Astrocyte (in vitro differentiated cells and primary cell): ENCODE measurements at regions not wholly inside any gene's neighbourhood (a gene's known extent, or its start where the extent isn't known, plus 50 kb on each side); places are given as distances from the start of the nearest gene placed in this dataset.

Experiments used
- DNase-seq: peaks from one replicate; pipeline ENCODE4 v3.0.0-alpha.2; 2010; ENCODE audit warnings: low read depth
- FAIRE-seq: peaks from 2 replicates; lab custom pipeline; 2011; peaks lifted over from hg19 to GRCh38; lab: Jason Lieb, UNC
- H2AFZ ChIP-seq: 2 replicates; pipeline ENCODE4 v1.6.0; 2012; ENCODE audit warnings: low read depth, low read length, inconsistent platforms
- H3K27ac ChIP-seq: 2 replicates; pipeline ENCODE4 v1.5.1; 2011; ENCODE audit warnings: low read depth, low read length, inconsistent platforms
- H3K27me3 ChIP-seq: 2 replicates; pipeline ENCODE4 v1.6.0; 2011; ENCODE audit warnings: low read length, inconsistent platforms; ENCODE audit not compliant: insufficient read depth
- H3K36me3 ChIP-seq: 2 replicates; pipeline ENCODE4 v1.5.1; 2011; ENCODE audit warnings: low read length, inconsistent platforms; ENCODE audit not compliant: insufficient read depth
- H3K4me1 ChIP-seq: 2 replicates; pipeline ENCODE4 v1.5.1; 2011; ENCODE audit warnings: low read length, inconsistent platforms; ENCODE audit not compliant: insufficient read depth
- H3K4me2 ChIP-seq: 2 replicates; pipeline ENCODE4 v1.6.0; 2012; ENCODE audit warnings: low read length, inconsistent platforms
- H3K4me3 ChIP-seq: 2 replicates; pipeline ENCODE4 v1.5.1; 2011; ENCODE audit warnings: low read depth, mild to moderate bottlenecking, low read length, inconsistent platforms; ENCODE audit not compliant: insufficient read depth
- H3K79me2 ChIP-seq: 2 replicates; pipeline ENCODE4 v1.6.0; 2012; ENCODE audit warnings: mild to moderate bottlenecking, low read length, inconsistent platforms; ENCODE audit not compliant: insufficient read depth
- H3K9ac ChIP-seq: 2 replicates; pipeline ENCODE4 v1.6.0; 2012; ENCODE audit warnings: mild to moderate bottlenecking, low read length, inconsistent platforms
- H3K9me3 ChIP-seq: 2 replicates; pipeline ENCODE4 v1.5.1; 2012; ENCODE audit warnings: low read depth, mild to moderate bottlenecking, low read length, inconsistent platforms; ENCODE audit not compliant: insufficient read depth
- H4K20me1 ChIP-seq: 2 replicates; pipeline ENCODE4 v1.6.0; 2012; ENCODE audit warnings: low read length, inconsistent platforms; ENCODE audit not compliant: insufficient read depth
- H3K27ac Mint-ChIP-seq: one replicate; pipeline ENCODE4 v1.8.0; 2021; ENCODE audit warnings: mild to moderate bottlenecking, mixed read lengths; ENCODE audit not compliant: unreplicated experiment
- H3K27me3 Mint-ChIP-seq: one replicate; pipeline ENCODE4 v1.8.0; 2021; ENCODE audit warnings: low read depth, mixed read lengths; ENCODE audit not compliant: unreplicated experiment
- H3K36me3 Mint-ChIP-seq: one replicate; pipeline ENCODE4 v1.8.0; 2021; ENCODE audit warnings: low read depth, mixed read lengths; ENCODE audit not compliant: unreplicated experiment
- H3K4me1 Mint-ChIP-seq: one replicate; pipeline ENCODE4 v1.8.0; 2021; ENCODE audit warnings: low read depth, mixed read lengths; ENCODE audit not compliant: unreplicated experiment
- H3K4me3 Mint-ChIP-seq: one replicate; pipeline ENCODE4 v1.8.0; 2021; ENCODE audit warnings: mild to moderate bottlenecking, moderate library complexity, mixed read lengths; ENCODE audit not compliant: unreplicated experiment
- H3K9me3 Mint-ChIP-seq: one replicate; pipeline ENCODE4 v1.8.0; 2021; ENCODE audit warnings: mild to moderate bottlenecking, mixed read lengths; ENCODE audit not compliant: unreplicated experiment
- CTCF ChIP-seq: IDR thresholded peaks from 2 replicates; pipeline ENCODE4 v1.5.1; 2011; ENCODE audit warnings: low read depth, mild to moderate bottlenecking, inconsistent platforms, low read length, moderate library complexity; ENCODE audit not compliant: insufficient read depth
- EZH2 ChIP-seq: IDR thresholded peaks from 2 replicates; pipeline ENCODE4 v1.6.1; 2012; ENCODE audit warnings: mild to moderate bottlenecking, low read length, inconsistent platforms; ENCODE audit not compliant: insufficient read depth

GRCh38 chr16:5398203-5398602 lies 300.6 kb upstream of the EEF2KMT start:
- FAIRE-seq, result no peak
- H3K27me3 ChIP-seq, result no peaks in the 10 kb centered on the region

GRCh38 chr16:5396880-5397279 lies 299.3 kb upstream of the EEF2KMT start:
- no peak overlapping the region for H3K4me3 ChIP-seq
- FAIRE-seq, result no peak
- no peak overlapping the region for H3K9ac ChIP-seq
- Mint-ChIP-seq H3K36me3 (no peaks in the 10 kb centered on the region), H3K4me1 (no peaks in the 10 kb centered on the region), H3K9me3 (no peaks in the 10 kb centered on the region), H3K4me3 (no peak overlapping the region), H3K27me3 (peaks cover 25% of the 10 kb centered on the region), H3K27ac (no peak overlapping the region)
- no peak for DNase-seq
- TF ChIP-seq CTCF, result no peak
- TF ChIP-seq EZH2, result no peak
- H4K20me1 ChIP-seq, result no peaks in the 10 kb centered on the region
- H3K9me3 ChIP-seq, result peaks cover 9% of the 10 kb centered on the region
- H3K4me2 ChIP-seq, result no peak overlapping the region
- no peak overlapping the region for H3K27ac ChIP-seq
- H3K36me3 ChIP-seq, result no peaks in the 10 kb centered on the region
- no peaks in the 10 kb centered on the region for H3K79me2 ChIP-seq
- H3K27me3 ChIP-seq, result no peaks in the 10 kb centered on the region
- H2AFZ ChIP-seq, result no peak overlapping the region
- no peaks in the 10 kb centered on the region for H3K4me1 ChIP-seq

More at GRCh38 chr16:5398203-5398602, 300.6 kb upstream of the EEF2KMT start:
- Histone ChIP-seq H3K4me1 (no peaks in the 10 kb centered on the region), H3K9ac (no peak overlapping the region), H3K4me2 (no peak overlapping the region), H3K79me2 (no peaks in the 10 kb centered on the region), H2AFZ (no peak overlapping the region), H3K9me3 (peaks cover 9% of the 10 kb centered on the region), H3K27ac (no peak overlapping the region), H4K20me1 (no peaks in the 10 kb centered on the region), H3K36me3 (no peaks in the 10 kb centered on the region), H3K4me3 (no peak overlapping the region)
- H3K4me1 Mint-ChIP-seq, result no peaks in the 10 kb centered on the region
- H3K36me3 Mint-ChIP-seq, result no peaks in the 10 kb centered on the region
- H3K9me3 Mint-ChIP-seq, result no peaks in the 10 kb centered on the region
- H3K27me3 Mint-ChIP-seq, result peaks cover 25% of the 10 kb centered on the region
- no peak overlapping the region for H3K27ac Mint-ChIP-seq
- TF ChIP-seq EZH2 (no peak), CTCF (no peak)
- DNase-seq, result no peak
- no peak overlapping the region for H3K4me3 Mint-ChIP-seq

- Histone ChIP-seq H3K4me3 (no peak overlapping the region), H3K9me3 (peaks cover 5% of the 10 kb centered on the region), H3K4me1 (no peaks in the 10 kb centered on the region), H3K9ac (no peak overlapping the region), H3K27ac (no peak overlapping the region), H3K36me3 (no peaks in the 10 kb centered on the region), H2AFZ (no peak overlapping the region), H3K27me3 (no peaks in the 10 kb centered on the region), H4K20me1 (no peaks in the 10 kb centered on the region), H3K79me2 (no peaks in the 10 kb centered on the region), H3K4me2 (no peak overlapping the region)
- Mint-ChIP-seq H3K36me3 (no peaks in the 10 kb centered on the region), H3K4me1 (no peaks in the 10 kb centered on the region), H3K27ac (no peak overlapping the region), H3K27me3 (peaks cover 21% of the 10 kb centered on the region), H3K4me3 (no peak overlapping the region), H3K9me3 (no peaks in the 10 kb centered on the region)
- no peak for DNase-seq
- no peak for FAIRE-seq
- TF ChIP-seq CTCF (no peak), EZH2 (no peak)
Measured at GRCh38 chr16:5393070-5393469, 295.5 kb upstream of the EEF2KMT start.
